ENCODE measurements at regions not wholly inside any gene's neighbourhood (a gene's known extent, or its start where the extent isn't known, plus 50 kb on each side); places are given as distances from the start of the nearest gene placed in this dataset.

- TF ChIP-seq YY1 (IDR thresholded peaks at IDR 0.05; ENCODE audit: insufficient read depth, insufficient read length) (no peak), SUZ12 (IDR thresholded peaks at IDR 0.05; ENCODE audit: extremely low read depth, insufficient read depth, insufficient read length) (no peak)
These were observed 103.2 kb upstream of the SLC44A3 start for GRCh38 chr1:94716965-94717364.
